Superior temporal gyrus (tissue), 1 donor: ENCODE measurements at regions not wholly inside any gene's neighbourhood (a gene's known extent, or its start where the extent isn't known, plus 50 kb on each side); places are given as distances from the start of the nearest gene placed in this dataset.
"Not testable (repeated sequence)": the region's sequence is repeated elsewhere in the genome, so short reads cannot be mapped to it uniquely, and the experiment has no call there.

Experiments used
- DNase-seq: peaks from one replicate; pipeline ENCODE4 v3.0.0-alpha.2; 2016; ENCODE audit errors: extremely low spot score

DNA sequence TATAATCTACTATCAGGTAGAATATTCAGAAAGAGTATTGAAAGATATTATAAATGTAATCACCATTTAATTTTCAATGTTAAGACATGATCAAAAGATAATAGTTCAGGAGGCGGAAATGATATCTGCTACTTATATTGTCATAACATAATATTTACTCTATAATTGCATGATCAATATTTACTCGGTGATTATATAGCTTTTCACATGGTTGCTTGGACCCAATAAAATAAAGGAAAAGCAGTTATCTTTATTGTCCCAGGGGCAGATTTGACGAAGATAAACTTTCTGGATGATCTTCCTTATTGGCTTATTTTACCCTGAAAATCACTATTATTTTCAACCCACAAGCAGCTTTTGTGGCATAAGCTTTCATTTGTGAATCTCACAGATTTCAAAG is 350.4 kb downstream of the HACE1 start:
- no peak for DNase-seq

- no peak for DNase-seq
These were observed 353.3 kb downstream of the HACE1 start for GRCh38 chr6:104506429-104506828.

DNA sequence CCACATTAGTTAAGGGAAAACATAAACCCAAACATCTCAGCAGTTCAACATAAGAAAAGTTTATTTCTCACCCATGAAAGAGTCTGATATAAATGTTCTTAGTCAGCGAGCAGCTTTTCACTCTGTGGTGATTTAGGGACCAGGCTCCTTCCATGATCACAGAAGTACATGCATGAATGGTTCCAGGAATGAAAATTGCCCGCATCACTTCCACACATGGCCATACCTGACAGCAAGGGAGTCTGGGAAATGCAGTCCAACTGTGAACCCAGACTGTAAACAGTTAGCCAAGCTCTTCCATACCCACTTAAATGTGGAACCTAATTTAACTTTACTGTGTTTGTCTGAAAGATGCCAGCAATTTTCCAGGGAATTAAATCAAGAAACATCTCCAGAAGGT is 353.9 kb downstream of the HACE1 start:
- DNase-seq, result no peak

GRCh38 chr6:104500265-104500664 is 359.5 kb downstream of the HACE1 start:
- no peak for DNase-seq

GRCh38 chr6:104486035-104486434 is 373.7 kb downstream of the HACE1 start:
- DNase-seq, result no peak

DNA sequence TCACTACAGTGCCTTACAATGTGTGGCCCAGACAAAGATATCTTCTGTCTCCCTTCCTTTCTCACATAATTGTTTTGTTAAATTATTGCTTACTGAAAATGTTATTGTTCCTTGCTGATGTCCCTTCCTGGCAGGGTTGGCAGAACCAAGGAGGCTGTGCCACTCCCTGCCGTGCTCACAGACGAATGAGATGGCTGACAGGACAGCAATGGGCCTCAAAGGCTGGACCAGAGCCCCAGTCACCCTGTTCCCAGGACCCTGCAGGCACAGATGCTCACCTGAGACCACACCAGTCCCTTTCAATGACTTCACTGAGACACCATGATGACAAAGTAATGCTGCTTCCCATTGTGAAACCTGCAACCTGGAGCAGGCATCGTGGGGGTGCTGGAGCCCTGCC is 375.1 kb downstream of the HACE1 start:
- no peak for DNase-seq

GRCh38 chr6:104484191-104484590 is 375.5 kb downstream of the HACE1 start:
- no peak for DNase-seq

DNA sequence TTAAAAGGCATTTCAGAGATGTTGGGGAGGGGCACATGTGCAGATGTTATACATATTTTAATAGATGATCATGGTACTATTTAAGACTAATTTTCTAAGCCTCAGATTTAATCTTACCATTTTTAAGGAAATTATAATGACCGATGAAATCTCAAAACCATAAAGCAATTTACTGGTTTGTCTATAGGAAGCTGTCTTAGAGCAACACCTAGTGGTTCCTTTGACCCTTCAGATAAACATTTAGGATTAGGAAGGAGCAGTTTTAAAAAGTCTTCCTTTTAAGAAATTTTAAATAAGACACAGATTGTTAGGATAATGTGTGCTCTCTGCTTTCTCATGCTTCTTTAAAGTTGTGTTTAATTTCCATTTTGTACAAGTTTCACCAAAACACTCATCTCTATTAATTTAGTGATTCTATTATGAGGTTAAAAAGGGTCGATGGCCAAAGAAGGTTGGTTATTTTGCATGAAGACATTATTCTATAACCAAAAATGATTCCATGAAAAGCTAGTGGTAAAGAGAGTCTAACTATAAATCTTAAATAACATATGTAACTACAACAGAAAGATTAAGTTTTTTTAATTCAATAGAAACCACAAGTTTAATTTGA is 376.4 kb downstream of the HACE1 start:
- DNase-seq, result no peak

DNA sequence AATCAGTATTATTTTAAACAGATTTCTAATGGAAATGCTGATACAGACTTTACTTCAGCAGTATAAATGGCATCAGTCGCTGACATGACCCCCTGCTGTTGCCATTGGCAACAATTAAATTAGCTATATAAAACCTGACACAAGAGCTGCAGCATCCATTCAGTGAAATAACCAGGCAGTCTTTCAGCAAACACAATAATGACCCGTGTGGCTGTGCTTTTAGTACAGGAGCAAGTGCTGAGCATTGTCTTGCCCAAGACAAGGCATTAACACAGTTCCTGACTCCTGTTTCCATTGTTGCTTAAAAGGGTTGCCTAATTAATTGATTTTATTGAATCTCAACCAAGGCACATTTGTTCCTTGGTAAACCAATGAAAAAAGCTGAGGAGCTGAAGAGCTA is 382.1 kb downstream of the HACE1 start:
- no peak for DNase-seq

GRCh38 chr6:104473021-104473429 is 386.7 kb downstream of the HACE1 start:
- no peak for DNase-seq

DNA sequence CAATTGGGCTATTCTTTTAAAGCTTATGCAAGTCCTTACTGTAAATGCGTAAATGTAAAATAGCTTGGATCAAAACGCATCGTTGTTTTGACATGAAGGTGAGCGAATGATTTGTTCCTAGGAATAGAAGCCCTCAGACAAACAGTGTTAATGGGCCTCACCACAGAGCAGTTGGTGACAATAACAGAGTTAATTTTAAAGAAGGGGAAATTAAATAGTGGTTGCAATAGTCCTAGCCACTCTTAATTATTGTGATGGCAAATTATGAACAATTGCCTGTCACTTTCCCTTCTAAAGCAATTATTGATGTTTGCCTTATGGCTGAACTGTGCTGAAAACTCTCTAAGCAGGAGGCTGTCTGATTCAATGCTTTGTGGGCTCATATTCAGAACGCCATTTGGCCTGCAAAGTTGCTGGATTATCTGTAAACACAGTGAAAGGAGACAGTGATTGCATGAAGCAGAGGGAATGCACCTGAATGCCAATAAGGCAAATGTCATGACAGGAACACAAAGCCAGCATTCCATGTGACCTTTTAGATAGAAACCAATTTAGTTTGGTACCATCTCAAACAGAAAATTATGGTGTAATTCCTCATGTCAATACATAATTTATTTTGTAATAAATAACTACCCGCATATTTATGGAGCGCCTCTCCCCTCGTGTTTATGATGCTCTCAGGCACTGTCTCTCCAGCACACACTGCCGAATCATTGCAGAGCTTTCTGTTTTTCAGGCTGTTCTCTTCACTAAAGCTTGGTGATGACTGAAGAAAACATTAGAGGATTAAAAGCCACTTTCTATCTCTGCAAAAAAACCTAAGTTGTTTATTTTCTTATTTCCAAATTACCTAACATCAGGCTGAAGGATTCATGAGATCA is 387.5 kb downstream of the HACE1 start:
- DNase-seq, result no peak

DNA sequence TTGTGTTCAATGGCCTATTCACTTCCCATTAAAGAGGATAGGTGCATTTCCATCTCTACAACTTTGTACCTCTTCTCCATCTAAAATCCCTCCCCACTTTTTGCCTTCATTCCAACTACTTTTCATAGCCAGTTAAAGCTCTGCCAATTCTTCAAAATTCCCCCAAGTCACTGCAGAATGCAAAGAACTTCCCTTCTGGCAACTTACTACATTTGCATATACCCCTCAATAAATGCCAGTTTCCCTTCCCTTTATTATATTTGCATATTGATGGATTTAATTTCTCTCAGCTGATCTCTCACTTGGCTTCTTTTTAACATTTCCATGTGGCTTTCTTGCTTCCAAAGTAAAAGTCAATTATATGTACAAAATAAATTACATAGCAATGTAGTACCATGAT is 393.4 kb downstream of the HACE1 start:
- DNase-seq, result no peak

GRCh38 chr6:104462811-104463599 is 396.7 kb downstream of the HACE1 start:
- DNase-seq, result no peak

DNA sequence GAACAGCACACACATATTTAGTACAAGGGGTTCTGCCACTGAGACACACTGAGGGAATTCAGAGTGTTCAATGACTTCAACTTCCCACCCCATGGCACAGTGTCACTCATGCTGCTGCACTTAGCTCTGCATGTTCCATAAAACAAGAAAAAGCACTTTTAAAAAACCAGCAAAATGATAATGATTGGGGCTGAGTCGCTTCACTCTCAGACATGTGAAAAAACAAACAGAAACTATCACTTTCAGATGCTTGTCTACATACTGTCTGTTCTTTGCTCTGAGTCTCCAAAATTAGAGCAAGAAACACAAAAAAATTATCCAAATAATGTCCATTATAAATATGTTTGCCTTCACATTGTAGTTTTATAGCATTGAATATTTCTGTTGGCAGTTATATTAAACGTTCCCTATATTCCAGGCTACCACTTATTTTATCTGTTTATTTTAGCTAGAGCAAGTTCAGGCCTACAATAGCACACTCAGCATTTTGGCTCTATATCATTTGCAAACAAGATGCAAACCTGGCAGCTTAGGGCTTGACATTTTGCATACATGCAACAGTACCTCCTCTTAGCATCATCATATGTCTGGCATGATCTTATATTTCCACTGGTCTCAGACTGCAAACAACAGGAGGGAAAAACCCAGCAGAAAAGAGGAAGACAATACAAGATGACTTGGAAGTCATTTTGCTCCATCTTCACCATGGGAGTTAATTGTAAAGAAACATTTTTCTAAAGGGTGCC is 398.8 kb downstream of the HACE1 start:
- no peak for DNase-seq

DNA sequence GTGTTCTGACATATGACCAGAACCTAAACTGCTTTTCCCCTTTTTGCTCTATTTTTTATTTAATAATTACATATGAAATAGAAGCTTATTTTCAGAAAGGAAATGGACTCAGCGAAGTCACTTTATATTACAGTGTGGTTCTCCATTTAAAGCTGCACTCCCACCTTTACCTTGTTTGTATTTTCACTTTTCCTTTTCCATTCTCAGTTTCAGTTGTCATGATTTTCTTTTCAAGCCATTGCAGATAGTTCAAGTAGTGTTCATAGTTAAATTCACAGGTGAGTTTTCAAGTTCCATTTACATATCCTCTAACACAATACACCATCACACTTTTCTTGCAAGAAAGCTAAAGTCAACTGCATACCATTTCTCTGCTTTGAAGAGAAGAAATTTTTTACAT is 400.2 kb downstream of the HACE1 start:
- DNase-seq, result no peak

DNA sequence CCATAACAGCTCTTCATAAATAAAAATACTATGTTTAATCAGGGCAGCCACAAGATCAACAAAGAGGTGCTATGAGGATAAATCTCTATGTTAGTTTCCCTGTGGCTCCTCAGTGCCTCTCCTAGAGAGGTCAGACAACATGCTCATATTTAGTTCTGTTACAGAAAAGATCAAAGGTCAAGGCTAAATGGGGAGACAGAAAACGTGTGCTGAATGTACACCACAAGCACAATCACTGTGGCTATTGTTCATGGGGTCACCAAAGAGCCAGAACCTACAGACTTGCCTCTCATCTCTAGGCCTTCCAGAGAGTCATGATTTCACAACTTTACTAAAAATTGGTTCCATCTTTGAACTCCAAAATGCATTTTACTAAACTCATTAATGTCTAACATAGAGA is 409.8 kb downstream of the HACE1 start:
- DNase-seq, result no peak

GRCh38 chr6:104446101-104447080 is 413.3 kb downstream of the HACE1 start:
- not testable (repeated sequence) for DNase-seq

DNA sequence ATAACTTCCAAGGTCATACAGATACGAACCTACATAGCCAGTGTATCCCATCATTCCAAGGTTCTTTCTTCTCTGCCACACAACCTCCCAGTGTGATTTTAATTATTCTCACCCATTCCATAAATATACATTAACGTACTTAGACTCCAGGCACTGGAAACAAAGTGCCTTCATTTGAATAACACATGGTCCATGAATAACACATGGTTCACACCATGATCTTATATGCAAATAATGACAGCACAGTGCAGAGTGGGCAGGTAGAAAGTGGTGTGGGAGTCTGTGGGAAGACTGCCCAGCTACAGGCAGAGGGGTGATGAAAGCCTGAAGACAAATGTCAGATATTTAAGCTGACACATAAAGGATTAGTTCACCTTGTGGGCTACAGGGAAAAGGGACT is 425.2 kb downstream of the HACE1 start:
- no peak for DNase-seq

GRCh38 chr6:104431096-104431495 is 428.6 kb downstream of the HACE1 start:
- no peak for DNase-seq

DNA sequence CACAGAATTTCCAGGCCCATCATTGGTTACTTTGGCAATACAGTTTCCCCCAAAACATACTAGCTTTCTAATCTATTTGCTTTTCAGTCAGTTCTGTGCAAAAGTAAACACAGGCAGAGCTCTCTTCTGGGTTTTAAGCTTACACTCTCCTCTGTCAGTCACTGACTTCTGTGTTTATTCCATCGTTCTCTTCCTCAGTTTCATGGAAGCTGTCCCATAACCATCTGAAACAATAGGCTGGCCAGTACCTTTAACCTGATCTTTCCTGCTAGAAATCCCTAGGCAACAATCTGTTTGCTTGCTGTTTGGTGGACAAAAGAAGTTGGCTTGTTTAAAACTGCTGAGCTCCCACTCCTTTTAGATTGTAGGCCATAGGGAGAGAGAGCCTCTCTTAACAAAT is 431.5 kb downstream of the HACE1 start:
- no peak for DNase-seq

- DNase-seq, result no peak
These were observed 436.0 kb downstream of the HACE1 start for GRCh38 chr6:104423691-104424090.
